GM21447 (cell line): ENCODE measurements at regions not wholly inside any gene's neighbourhood (a gene's known extent, or its start where the extent isn't known, plus 50 kb on each side); places are given as distances from the start of the nearest gene placed in this dataset.
A peak's percentile ranks its signal among the peaks of the same experiment; 100 is the strongest.
"Not testable (repeated sequence)": the region's sequence is repeated elsewhere in the genome, so short reads cannot be mapped to it uniquely, and the experiment has no call there.

Experiments used
- ATAC-seq: cut with Tn5 transposase; IDR thresholded peaks from one replicate; pipeline ENCODE4 v1.9.1; 2021; ENCODE audit not compliant: unreplicated experiment

DNA sequence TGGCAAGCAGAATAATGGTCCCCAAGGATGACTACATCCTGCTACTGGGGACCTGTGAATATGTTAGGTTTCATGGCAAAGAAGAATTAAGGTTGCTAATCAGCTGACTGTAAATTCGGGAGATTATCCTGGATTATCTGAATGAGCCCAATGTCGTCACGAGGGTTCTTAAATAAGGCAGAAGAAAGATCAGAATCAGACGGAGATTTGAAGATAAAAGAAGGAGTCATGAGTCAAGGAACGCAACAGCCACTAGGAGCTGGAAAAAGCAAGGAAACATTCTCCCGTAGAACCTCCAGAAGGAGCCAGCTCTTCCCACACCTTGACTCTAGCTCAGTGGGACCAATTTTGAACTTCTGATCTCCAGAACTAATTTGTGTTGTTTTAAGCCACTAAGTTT lies 82.9 kb upstream of the APBB1IP start:
- ATAC-seq = no peak

DNA sequence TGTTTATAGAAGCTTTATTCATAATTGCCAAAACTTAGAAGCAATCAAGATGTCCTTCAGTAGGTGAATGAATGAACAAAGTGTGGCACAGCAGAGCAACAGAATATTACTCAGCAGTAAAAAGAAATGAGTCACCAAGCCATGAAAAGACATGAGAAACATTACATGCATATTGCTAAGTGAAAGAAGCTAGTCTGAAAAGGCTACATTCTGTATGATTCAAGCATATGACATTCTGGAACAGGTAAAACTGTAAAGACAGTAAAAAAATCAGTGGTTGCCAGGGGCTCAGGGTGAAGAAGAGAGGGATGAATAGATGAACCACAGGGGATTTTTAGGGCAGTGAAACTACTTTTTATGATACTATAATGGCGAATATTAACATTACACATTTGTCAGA lies 80.9 kb upstream of the APBB1IP start:
- ATAC-seq = no peak

DNA sequence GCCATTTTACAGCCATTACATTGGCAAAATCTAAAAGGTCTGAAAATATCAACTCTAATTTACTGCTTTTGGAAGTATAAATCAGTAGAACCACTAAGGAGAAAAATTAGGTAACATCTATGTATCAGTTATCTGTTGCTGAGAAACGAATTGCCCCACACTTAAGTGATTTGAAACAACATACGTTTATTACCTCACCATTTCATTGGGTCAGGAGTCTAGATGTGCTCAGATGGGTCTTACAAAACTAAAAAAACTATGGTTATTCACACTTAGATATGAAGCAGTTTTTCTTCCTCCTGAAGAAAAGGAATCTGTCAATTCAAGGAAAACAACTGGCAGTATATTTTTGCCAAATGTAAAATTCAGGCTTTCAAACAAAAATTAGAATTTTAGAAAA lies 80.1 kb upstream of the APBB1IP start:
- no peak for ATAC-seq

DNA sequence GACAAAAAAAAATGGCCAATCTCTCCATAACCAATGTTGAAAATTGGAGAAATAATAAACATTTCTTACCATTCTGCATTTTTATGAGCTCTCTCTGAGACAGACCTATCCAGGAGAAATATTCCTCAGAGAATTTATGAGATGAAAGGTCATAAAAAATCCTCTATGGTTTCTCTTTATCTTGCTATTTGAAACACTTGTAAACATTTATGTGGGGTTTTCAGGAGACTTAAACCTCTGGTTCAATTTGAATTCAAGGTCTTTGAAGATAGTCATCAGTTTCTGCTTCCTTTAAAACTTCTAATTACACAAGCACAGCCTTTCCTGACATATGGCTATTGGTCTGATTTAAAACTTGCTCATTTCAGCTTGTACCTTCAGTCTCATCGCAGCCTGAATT lies 78.5 kb upstream of the APBB1IP start:
- ATAC-seq = no peak

DNA sequence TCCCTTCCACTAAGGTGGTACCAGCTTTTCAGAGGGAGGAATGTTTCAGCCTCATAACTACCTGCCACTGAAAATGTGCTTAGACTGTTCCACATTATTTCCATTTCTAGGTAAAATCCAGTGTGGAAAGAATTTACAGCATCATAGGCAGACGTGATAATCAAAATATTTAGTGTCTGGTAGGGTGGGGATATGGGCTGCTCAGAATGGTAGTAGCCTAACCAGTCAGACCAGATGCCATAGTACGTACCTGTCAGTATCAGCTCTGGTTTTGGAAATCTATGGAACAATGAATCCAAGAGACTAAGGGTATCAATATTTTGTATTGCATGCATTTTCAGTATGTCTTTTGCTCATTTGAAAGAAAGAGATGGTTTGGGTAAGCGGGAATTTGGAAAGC lies 76.8 kb upstream of the APBB1IP start:
- ATAC-seq = no peak

DNA sequence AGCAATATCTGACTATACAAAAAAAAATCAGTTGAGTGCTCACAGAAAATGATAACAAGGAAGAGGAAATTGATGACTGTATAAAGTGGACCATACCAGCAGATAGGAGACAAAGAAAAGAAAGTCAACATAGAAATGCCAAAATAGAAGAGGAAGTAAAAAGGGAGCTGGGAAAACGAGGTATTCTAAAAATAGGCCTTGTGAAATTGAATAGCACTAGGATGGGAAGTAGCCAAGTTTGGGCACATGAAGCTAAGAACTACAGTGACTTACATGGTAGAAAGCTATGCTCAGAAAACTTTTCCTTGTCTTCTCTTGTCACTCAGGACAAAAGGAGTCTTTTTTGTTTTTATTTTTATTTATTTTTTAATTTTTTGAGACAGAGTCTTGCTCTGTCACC lies 76.2 kb upstream of the APBB1IP start:
- ATAC-seq = no peak

DNA sequence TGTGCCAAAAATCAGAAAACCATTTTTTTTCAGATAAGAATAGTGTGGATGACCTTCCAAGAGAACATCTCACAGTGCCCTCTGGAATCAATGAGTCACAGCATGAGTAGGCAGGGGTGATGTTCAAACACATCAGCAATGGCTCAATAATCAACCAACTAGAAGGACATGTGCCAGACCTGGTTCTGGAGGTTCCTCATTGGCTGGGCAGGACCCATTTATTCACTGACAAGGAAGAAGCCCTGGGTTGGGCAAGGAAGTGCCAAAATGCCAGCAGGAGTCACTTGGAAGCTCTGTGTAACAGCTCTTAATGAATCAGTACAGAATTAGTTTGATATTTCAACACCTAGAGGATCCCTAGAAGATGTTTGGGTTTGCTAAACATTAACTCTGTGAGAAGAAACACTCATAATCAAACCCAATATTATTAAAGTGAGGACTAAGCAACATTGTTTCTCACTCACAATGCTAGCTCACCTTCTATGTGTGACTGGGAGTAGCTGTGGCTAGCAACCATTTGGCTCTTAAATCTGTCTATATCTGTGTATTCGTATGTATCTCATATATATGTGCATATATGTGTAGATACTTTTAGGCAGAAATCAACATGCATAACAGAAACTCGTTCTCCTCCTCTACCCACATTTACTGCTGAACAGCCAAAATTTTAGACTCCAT lies 72.3 kb upstream of the APBB1IP start:
- no peak for ATAC-seq

DNA sequence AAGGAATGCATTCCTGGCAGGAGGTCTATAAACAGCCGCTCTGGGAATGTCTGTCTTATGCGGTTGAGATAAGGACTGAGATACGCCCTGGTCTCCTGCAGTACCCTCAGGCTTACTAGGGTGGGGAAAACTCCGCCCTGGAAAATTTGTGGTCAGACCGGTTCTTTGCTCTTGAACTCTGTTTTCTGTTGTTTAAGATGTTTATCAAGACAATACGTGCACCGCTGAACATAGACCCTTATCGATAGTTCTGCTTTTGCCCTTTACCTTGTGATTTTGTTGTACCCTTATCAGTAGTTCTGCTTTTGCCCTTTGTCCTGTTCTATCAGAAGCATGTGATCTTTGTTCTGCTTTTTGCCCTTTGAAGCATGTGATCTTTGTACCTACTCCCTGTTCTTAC lies 71.1 kb upstream of the APBB1IP start:
- not testable (repeated sequence) for ATAC-seq

DNA sequence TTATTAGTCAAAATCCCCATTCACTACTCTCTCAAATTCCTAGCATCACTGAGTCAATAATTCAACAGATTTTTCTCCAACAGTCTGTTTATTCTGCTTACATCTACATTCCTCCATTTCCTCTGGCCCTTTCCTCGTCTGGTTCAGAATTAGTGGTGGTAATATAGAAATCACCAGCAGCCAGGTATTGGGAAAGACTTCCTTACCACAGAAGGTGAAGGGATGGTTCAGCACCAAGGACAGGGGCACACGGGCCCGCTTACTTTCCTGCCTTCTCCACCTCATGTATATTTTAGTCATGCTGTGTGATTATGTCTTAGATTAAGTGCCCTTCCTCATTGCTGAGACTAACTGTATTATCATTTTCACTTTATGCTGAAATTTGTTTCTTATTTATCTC lies 70.4 kb upstream of the APBB1IP start:
- peak; percentile 45 for ATAC-seq

DNA sequence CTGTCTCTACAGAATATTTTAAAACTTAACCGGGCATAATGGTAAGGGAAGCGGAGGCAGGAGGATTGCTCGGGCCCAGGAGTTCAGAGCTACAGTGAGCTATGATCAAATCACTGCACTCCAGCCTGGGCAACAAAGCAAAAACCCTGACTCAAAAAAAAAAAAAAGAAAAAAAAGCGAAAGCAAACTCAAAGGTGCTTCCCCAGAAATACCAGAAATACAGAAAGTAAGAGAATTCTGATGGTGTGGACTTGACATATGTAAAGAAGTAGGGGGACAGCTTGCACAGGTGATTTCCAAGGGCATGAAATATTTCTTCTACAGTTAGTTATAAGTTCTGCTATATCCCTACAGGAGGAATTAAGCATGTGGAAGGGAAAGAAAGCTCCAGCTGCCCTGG lies 69.7 kb upstream of the APBB1IP start:
- ATAC-seq = peak; percentile 50

DNA sequence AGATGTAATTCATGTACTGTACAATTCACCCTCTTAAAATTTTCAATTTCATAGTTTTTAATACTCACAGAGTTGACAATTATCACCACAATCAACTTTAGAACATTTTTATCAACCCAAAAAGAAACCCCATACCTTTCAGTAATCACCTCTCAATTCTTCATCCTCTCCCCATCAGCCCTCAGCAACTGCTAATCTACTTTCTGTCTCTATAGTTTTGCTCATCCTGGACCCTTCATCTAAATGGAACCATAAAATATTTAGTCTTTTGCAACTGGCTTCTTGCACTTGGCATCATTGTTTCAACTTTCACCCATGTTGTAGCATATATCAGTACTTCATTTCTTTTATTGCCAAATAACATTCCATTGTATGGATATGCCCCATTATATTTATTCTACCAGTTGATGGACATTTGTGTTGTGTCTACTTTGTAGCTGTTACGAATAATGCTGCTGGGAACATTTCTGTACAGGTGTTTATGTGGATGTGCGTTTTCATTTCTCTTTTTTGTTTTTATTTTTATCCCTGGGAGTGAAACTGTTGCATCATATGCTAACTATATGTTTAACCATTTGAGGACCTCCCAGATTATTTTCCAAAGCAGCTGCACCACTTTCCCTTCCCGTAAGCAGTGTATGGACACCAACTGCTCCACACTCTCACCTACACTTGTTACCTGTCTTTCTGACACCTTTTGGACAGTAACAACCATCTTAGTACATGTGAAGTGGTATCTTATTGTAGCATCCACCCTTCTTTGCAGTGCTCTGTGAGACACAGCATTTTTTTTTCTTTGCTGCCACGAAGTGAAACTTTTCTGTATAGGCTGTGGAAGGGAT lies 65.4 kb upstream of the APBB1IP start:
- ATAC-seq = peak; percentile 74

DNA sequence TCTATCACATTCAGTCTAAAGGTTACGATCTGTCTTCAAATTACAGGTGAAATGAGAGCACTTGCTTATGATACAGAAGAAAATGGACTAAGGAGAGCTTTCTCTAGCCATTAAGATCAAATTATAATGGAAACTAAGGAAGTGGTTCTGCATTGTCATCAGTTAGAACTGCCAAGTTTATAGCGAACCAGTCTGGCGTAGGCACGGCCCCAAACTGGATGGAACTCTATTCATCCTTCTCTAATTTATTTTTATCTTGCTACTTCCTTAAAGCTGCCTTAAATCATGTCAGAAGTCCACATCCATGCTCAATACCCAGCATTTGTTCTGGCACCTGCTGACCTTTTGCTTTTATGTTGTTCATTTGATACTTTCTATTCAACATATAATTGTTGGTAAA lies 63.7 kb upstream of the APBB1IP start:
- ATAC-seq = no peak

DNA sequence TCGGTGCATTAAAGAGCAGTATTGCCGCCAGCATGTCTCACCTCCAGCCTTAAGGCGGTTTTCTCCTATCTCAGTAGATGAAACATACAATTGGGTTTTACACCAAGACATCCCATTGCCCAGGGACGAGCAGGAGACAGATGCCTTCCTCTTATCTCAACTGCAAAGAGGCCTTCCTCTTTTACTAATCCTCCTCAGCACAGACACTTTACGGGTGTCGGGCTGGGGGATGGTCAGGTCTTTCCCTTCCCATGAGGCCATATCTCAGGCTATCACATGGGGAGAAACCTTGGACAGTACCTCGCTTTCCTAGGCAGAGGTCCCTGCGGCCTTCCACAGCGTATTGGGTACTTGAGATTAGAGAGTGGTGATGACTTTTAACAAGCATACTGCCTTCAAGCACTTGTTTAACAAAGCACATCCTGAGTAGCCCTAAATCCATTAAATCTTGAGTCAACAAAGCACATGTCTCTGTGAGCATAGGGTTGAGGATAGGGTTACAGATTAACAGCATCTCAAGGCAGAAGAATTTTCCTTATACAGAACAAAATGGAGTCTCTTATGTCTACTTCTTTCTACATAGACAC lies 60.8 kb upstream of the APBB1IP start:
- not testable (repeated sequence) for ATAC-seq

DNA sequence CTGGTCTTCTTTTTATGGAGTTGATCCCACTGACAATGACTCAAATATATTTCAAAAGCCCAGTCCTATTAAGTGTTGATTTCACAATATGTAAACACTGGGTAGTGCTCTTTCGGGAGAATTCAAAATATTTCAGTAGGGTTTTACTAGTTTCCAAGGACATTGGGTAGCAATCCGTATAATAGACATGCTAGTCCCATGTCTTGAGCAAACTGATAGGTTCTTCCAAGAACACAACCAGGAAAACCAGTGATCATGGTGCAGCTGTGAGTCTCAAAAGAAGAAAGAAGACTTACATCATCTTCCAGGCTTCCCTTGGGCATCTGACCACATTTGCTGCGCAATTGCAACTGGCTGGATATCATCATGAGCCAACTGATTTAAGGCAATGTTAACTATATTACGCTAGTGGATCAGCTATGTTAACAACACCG lies 59.3 kb upstream of the APBB1IP start:
- no peak for ATAC-seq

DNA sequence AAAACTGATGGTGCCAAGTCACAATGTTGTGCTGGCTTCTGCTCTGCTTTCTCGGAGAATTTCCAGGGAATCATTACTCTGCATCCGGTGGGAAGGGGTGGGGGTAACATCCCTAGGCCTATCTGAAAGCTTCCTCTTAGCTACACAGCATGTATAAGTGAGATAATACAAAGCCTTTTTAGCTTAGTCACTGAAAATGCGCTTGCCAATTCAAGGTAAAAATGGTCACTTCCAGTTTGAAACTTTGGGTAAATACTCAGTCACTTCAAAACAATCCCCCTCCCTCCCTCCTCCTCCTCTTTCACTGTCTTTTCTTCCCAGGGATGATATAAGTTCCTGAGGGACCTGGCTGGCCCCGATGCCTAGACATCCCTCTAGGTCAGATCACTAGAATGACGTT lies 57.3 kb upstream of the APBB1IP start:
- no peak for ATAC-seq

DNA sequence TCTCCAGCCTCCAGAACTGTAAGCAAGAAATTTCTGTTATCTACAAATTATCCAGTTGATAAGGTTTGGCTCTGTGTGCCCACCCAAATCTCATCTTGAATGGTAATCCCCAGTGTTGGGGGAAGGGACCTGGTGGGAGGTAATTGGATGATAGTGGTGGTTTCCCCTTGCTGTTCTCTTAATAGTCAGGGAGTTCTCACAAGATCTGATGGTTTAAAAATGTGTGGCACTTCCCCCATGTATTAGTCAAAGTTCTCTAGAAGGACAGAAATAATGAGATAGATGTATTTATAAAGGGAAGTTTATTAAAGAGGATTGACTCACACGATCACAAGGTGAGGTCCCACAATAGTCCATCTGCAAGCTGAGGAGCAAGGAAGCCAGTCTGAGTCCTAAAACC lies 56.2 kb upstream of the APBB1IP start:
- ATAC-seq = no peak

DNA sequence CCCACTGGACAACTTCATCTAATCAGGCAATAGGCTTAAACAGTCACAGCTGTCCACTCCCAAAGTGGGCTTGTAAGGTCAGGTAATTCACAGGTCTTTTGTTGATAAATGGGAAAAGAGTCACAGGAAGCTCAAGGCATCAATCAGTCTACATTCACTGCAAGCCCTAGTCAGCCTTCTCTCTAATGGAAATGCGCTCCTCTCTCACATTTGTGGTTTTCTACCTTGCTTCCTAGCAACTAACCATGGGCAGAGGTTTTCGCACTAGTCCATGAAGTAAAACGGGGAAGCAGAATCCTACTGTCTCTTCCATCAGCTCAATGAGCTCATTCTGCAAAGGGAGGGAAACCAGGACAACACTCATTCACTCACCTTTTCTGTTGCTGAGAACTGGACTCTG lies 53.5 kb upstream of the APBB1IP start:
- ATAC-seq = no peak

DNA sequence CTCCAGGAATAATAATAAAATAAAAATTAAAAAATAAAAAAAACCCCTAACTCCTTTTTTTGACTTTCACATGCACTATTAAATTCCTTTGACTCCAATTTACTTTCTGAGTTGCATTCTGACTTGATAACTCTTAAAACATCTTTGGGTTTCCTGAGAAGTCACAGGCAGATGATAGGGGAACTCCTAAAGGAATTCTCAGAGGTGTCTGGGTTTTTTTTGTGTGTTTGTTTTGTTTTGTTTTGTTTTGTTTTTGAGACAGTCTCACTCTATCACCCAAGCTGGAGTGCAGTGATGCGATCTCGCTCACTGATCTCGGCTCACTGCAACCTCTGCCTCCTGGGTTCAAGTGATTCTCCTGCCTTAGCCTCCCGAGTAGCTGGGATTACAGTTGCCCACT lies 52.7 kb upstream of the APBB1IP start:
- ATAC-seq = peak; percentile 60

DNA sequence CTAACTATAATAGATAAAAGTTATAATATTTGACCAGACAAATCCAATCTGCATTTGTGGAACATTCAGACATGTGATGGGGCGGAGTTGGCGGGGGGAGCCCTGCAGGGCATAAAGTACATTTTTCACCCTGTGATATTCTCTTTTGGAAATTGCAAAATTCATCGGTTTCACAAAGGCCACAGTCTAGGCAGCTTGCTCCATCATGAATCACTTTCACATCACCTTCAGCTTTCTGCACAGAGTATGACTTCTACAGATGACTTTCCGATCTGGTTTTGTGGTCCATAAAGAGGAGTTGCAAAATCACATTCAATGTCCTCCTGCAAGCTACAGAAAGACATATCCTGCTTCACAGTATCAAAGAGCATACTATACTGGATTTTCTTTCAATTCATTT lies 51.4 kb upstream of the APBB1IP start:
- ATAC-seq = no peak
